Epithelial cell of esophagus (primary cell): ENCODE measurements at regions not wholly inside any gene's neighbourhood (a gene's known extent, or its start where the extent isn't known, plus 50 kb on each side); places are given as distances from the start of the nearest gene placed in this dataset.

ENCODE experiments used
- DNase-seq: peaks from one replicate; pipeline ENCODE4 v3.0.0; 2010; ENCODE audit warnings: low read depth
- H3K4me3 ChIP-seq: 2 replicates; pipeline ENCODE4 v1.5.1; 2011; ENCODE audit warnings: mild to moderate bottlenecking, low read length, control low read depth
- CTCF ChIP-seq: IDR thresholded peaks from 2 replicates; pipeline ENCODE4 v1.5.1; 2011; ENCODE audit warnings: low read depth, mild to moderate bottlenecking, low read length, control low read depth, inconsistent platforms; ENCODE audit not compliant: insufficient read depth; ENCODE audit errors: missing control alignments

DNA sequence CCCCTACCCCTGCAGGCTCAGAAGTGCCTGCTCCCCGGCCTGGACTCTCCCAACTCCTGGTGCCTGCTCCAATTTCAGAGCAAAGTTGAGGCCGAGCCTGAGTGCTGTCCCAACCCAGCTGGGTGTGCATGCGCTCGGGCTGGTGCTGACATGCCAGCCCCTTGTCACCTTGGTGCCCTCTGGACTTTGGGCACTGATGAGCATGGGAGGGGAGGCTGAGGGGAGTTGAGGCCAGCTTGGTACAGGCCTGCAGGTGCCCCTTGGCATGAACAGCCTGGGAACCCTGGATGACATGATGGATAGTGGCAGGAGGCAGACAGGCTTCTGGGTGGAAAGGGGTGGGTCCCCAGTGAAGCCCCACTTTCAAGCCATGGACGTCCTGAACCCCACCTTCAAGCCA is 366.1 kb upstream of the NEGR1 start:
- DNase-seq, result no peak
- H3K4me3 ChIP-seq, result no peak overlapping the region
- no peak for TF ChIP-seq CTCF

DNA sequence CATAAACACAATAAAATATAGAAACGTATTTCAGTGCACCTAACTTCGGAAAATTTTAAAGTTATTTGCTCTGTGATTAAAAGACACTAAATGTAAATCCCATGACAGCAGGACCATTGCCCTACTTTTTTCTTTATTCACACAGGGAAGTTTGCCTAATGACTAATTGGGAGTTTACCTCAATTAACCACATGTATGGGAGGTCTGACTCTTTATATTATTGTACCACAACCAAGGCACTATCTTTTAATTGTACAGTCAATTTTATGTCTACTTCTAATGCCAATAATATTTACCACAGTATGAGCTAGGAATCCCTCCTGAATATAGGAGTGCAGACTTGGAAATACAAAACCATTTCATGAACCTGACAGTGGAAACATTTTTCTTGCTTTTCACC is 360.8 kb upstream of the NEGR1 start:
- TF ChIP-seq CTCF, result no peak
- no peak for DNase-seq
- H3K4me3 ChIP-seq, result no peak overlapping the region

- no peak for DNase-seq
- H3K4me3 ChIP-seq, result no peak overlapping the region
- TF ChIP-seq CTCF, result no peak
Observed at GRCh38 chr1:72637593-72637992, 355.3 kb upstream of the NEGR1 start.

DNA sequence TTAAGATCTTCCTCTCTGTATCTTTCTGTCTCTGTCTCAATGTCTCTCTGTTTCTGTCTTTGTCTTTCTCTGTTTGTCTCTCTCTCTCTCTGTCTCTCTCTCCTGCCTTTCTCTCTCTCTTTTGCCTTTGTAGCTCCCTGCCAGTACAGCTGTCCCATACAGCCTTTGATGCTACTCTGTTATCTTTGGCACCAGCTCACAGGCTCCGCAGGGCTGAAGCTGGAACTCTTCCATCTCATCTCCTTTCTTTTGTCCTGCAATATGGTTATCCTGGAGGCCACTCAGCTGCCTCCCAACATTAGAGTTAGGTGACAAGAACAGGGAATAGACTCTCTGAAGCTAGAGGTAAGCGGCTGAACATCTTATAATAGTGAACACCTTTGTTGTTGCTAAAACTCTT is 354.3 kb upstream of the NEGR1 start:
- no peak overlapping the region for H3K4me3 ChIP-seq
- TF ChIP-seq CTCF, result no peak
- DNase-seq, result no peak

- no peak overlapping the region for H3K4me3 ChIP-seq
- TF ChIP-seq CTCF, result no peak
- no peak for DNase-seq
Observed at GRCh38 chr1:72635719-72636118, 353.4 kb upstream of the NEGR1 start.

- H3K4me3 ChIP-seq, result no peak overlapping the region
- TF ChIP-seq CTCF, result no peak
- DNase-seq, result no peak
Observed at GRCh38 chr1:72634946-72635345, 352.6 kb upstream of the NEGR1 start.

DNA sequence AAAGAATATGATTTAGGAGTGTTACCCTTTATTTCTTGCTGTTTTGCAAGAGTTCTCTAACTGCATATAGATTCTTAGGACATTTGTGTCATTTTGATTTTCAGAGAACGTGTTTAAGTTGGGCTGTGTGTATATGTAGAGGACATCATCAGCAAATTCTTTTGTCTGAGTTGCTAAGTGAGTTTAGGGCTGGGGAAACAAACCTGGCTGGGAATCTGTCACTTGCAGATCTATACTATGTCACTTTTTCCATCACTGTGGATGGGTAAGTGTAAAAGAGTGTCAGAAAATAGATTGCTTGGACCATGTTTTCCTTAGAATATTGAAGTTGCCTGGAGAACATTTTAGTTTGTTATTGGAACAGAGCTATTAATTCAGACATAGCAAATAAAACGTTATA is 349.1 kb upstream of the NEGR1 start:
- no peak for DNase-seq
- no peak for TF ChIP-seq CTCF
- no peak overlapping the region for H3K4me3 ChIP-seq
